ENCODE measurements at regions not wholly inside any gene's neighbourhood (a gene's known extent, or its start where the extent isn't known, plus 50 kb on each side); places are given as distances from the start of the nearest gene placed in this dataset.

GRCh38 chr14:62453226-62453625 is 592.0 kb downstream of the KCNH5 start:
- no peak overlapping the region for H3K4me3 ChIP-seq (replicated peaks in 1 of 2; ENCODE audit: low read depth in 2 of 2, low read length in 2 of 2)
- DNase-seq (ENCODE audit: low read depth in 2 of 2): no peak
- no peak for TF ChIP-seq CTCF (IDR thresholded peaks at IDR 0.05; ENCODE audit: low read depth, low read length)

GRCh38 chr14:62455446-62455845 is 589.8 kb downstream of the KCNH5 start:
- no peak for TF ChIP-seq CTCF (IDR thresholded peaks at IDR 0.05; ENCODE audit: low read depth, low read length)
- DNase-seq (ENCODE audit: low read depth in 2 of 2): peak in 1 of 2 donors; percentile 5
- no peak overlapping the region for H3K4me3 ChIP-seq (replicated peaks in 1 of 2; ENCODE audit: low read depth in 2 of 2, low read length in 2 of 2)

GRCh38 chr14:62462988-62463387 is 582.3 kb downstream of the KCNH5 start:
- TF ChIP-seq CTCF (IDR thresholded peaks at IDR 0.05; ENCODE audit: low read depth, low read length): no peak
- DNase-seq (ENCODE audit: low read depth in 2 of 2): peak in 1 of 2 donors; percentile 7
- no peak overlapping the region for H3K4me3 ChIP-seq (replicated peaks in 1 of 2; ENCODE audit: low read depth in 2 of 2, low read length in 2 of 2)

- no peak for DNase-seq (ENCODE audit: low read depth in 2 of 2)
- H3K4me3 ChIP-seq (replicated peaks in 1 of 2; ENCODE audit: low read depth in 2 of 2, low read length in 2 of 2): no peak overlapping the region
- TF ChIP-seq CTCF (IDR thresholded peaks at IDR 0.05; ENCODE audit: low read depth, low read length): no peak
Measured at GRCh38 chr14:62468946-62469345, 576.3 kb downstream of the KCNH5 start.

GRCh38 chr14:62470935-62471334 is 574.3 kb downstream of the KCNH5 start:
- DNase-seq (ENCODE audit: low read depth in 2 of 2): no peak
- no peak for TF ChIP-seq CTCF (IDR thresholded peaks at IDR 0.05; ENCODE audit: low read depth, low read length)
- H3K4me3 ChIP-seq (replicated peaks in 1 of 2; ENCODE audit: low read depth in 2 of 2, low read length in 2 of 2): no peak overlapping the region

GRCh38 chr14:62491146-62491545 is 554.1 kb downstream of the KCNH5 start:
- no peak overlapping the region for H3K4me3 ChIP-seq (replicated peaks in 1 of 2; ENCODE audit: low read depth in 2 of 2, low read length in 2 of 2)
- DNase-seq (ENCODE audit: low read depth in 2 of 2): no peak
- no peak for TF ChIP-seq CTCF (IDR thresholded peaks at IDR 0.05; ENCODE audit: low read depth, low read length)

- no peak for DNase-seq (ENCODE audit: low read depth in 2 of 2)
- no peak overlapping the region for H3K4me3 ChIP-seq (replicated peaks in 1 of 2; ENCODE audit: low read depth in 2 of 2, low read length in 2 of 2)
- no peak for TF ChIP-seq CTCF (IDR thresholded peaks at IDR 0.05; ENCODE audit: low read depth, low read length)
Measured at GRCh38 chr14:62497708-62498107, 547.5 kb downstream of the KCNH5 start.

All from cardiac fibroblast (primary cell).